Esophagus squamous epithelium (tissue), 5 donors: ENCODE measurements at regions not wholly inside any gene's neighbourhood (a gene's known extent, or its start where the extent isn't known, plus 50 kb on each side); places are given as distances from the start of the nearest gene placed in this dataset.
"Not testable (repeated sequence)": the region's sequence is repeated elsewhere in the genome, so short reads cannot be mapped to it uniquely, and the experiment has no call there.

Experiments used
- DNase-seq: peaks from one replicate; lab custom pipeline; 2025; lab: John Stamatoyannopoulos, UW
- H3K27ac ChIP-seq, 4 donors: fragments of 200-600 bp; sonication (generic); one replicate each; pipeline ENCODE4 v1.5.1; 2016 to 2019; ENCODE audit warnings: mild to moderate bottlenecking in 1 of 4
- H3K27me3 ChIP-seq, 4 donors: fragments of 200-600 bp; sonication (generic); 1 replicate in 3 of 4; 2 replicates in 1 of 4; pipeline versions ENCODE4 v1.5.1 to v1.6.0; 2017 to 2021; ENCODE audit warnings: antibody characterized with exemption in 1 of 4
- H3K36me3 ChIP-seq, 3 donors: fragments of 200-600 bp; sonication (generic); one replicate each; pipeline ENCODE4 v1.5.1; 2016 to 2019
- H3K4me1 ChIP-seq, 3 donors: fragments of 200-600 bp; sonication (generic); one replicate each; pipeline ENCODE4 v1.5.1; 2017 to 2019
- H3K4me3 ChIP-seq, 4 donors: fragments of 200-600 bp; sonication (generic); 1 replicate in 3 of 4; 2 replicates in 1 of 4; pipeline ENCODE4 v1.5.1; 2016 to 2019; ENCODE audit warnings: mild to moderate bottlenecking in 2 of 4, moderate library complexity in 1 of 4
- H3K9me3 ChIP-seq, 3 donors: fragments of 200-600 bp; sonication (generic); one replicate each; pipeline ENCODE4 v1.5.1; 2016 to 2019
- CTCF ChIP-seq, 6 experiments: fragments of 450-650 bp in 4 of 6; fragments of 200-600 bp in 2 of 6; sonication (generic) in 2 of 6; IDR thresholded peaks; one replicate each; pipeline ENCODE4 v1.5.1; 2016 to 2019; ENCODE audit warnings: antibody characterized with exemption in 6 of 6, mild to moderate bottlenecking in 4 of 6, moderate library complexity in 4 of 6
- POLR2A ChIP-seq, 4 donors: fragments of 450-650 bp; IDR thresholded peaks; one replicate each; pipeline ENCODE4 v1.6.1; 2017; ENCODE audit warnings: antibody characterized with exemption in 4 of 4, mild to moderate bottlenecking in 4 of 4, moderate library complexity in 3 of 4
- WGBS, 2 donors: methylation state at CpG; one replicate each; pipeline ENCODE4 v1.1.5; 2018; 5-methylcytosine and 5-hydroxymethylcytosine counted together
- intact Hi-C: fragments of 100-400 bp; cut with DNase I; formaldehyde crosslinking; loops from one replicate; pipeline ENCODE4 v1.15.0; 2022
- donor health status: DM: yes; HTN: yes; CAD: no.

- Histone ChIP-seq H3K4me1 (peaks cover 0 to 15% (median 0%) of the 10 kb centered on the region in 3 donors), H3K36me3 (no peaks in the 10 kb centered on the region), H3K27ac (no peak overlapping the region), H3K4me3 (no peak overlapping the region), H3K27me3 (no peaks in the 10 kb centered on the region), H3K9me3 (peaks cover 0 to 4% (median 0%) of the 10 kb centered on the region in 3 donors)
- WGBS, 2 donors = 65 to 75% methylated on average over 2 to 3 of the region's 3 CpGs
- intact Hi-C loops = no loop called here
- TF ChIP-seq CTCF (IDR thresholded peaks at IDR 0.05) (no peak), POLR2A (IDR thresholded peaks at IDR 0.05) (no peak)
- no peak for DNase-seq
These were observed 263.9 kb downstream of the FAM43A start for GRCh38 chr3:194949592-194949991.

GRCh38 chr3:194950906-194951628 is 265.4 kb downstream of the FAM43A start:
- TF ChIP-seq CTCF (IDR thresholded peaks at IDR 0.05) (no peak), POLR2A (IDR thresholded peaks at IDR 0.05) (no peak)
- Histone ChIP-seq H3K4me1 (peaks cover 0 to 15% (median 0%) of the 10 kb centered on the region in 3 donors), H3K36me3 (no peaks in the 10 kb centered on the region), H3K27me3 (no peaks in the 10 kb centered on the region), H3K9me3 (peaks cover 0 to 4% (median 0%) of the 10 kb centered on the region in 3 donors), H3K27ac (no peak overlapping the region), H3K4me3 (no peak overlapping the region)
- 71 to 73% methylated on average over 15 to 18 of the region's 18 CpGs for WGBS, 2 donors
- intact Hi-C loops = no loop called here
- DNase-seq = no peak

GRCh38 chr3:194951629-194951920 is 265.9 kb downstream of the FAM43A start:
- H3K36me3 ChIP-seq, H3K4me3 ChIP-seq, H3K27me3 ChIP-seq, intact Hi-C loops, DNase-seq, H3K27ac ChIP-seq, H3K9me3 ChIP-seq: not testable (repeated sequence)
- H3K4me1 ChIP-seq = peaks cover 0 to 15% (median 0%) of the 10 kb centered on the region in 3 donors
- 88 to 93% methylated on average over 7 to 9 of the region's 9 CpGs for WGBS, 2 donors

- no peak overlapping the region for H3K4me3 ChIP-seq
- H3K9me3 ChIP-seq = peaks cover 0 to 4% (median 0%) of the 10 kb centered on the region in 3 donors
- H3K36me3 ChIP-seq = no peaks in the 10 kb centered on the region
- TF ChIP-seq CTCF (IDR thresholded peaks at IDR 0.05) (no peak), POLR2A (IDR thresholded peaks at IDR 0.05) (no peak)
- WGBS, 2 donors = 61 to 63% methylated on average over 6 of the region's 6 CpGs
- H3K27me3 ChIP-seq = no peaks in the 10 kb centered on the region
- intact Hi-C loops = no loop called here
- H3K4me1 ChIP-seq = peaks cover 0 to 15% (median 0%) of the 10 kb centered on the region in 3 donors
- H3K27ac ChIP-seq = peak overlapping the region in 1 of 4 donors; percentile 16
- DNase-seq = no peak
These were observed 266.4 kb downstream of the FAM43A start for GRCh38 chr3:194951931-194952582.

DNA sequence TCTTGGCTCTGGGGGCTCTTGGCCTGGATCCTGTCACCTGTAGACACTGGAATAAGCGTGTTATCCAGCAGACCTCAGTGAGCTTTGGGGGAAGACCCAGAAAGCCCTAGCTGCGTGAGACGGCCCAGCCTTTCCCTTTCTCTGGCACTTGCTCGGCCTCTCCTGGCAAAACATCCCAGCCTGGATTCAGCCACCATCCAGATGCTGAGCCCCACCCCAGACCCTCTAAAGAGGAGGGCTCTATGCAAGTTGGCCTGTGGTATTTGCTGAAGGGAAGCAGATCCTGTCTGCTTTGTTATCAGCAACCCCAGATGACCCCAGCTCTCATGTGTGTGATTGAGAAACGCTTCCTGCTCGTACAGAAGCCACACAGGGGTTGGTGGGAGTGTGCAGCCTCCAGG is 267.2 kb downstream of the FAM43A start:
- intact Hi-C loops = no loop called here
- no peak overlapping the region for H3K4me3 ChIP-seq
- peak overlapping the region in 3 of 4 donors; percentile 16 to 26 (median 19) for H3K27ac ChIP-seq
- H3K9me3 ChIP-seq = peaks cover 0 to 3% (median 0%) of the 10 kb centered on the region in 3 donors
- peaks cover 0 to 15% (median 0%) of the 10 kb centered on the region in 3 donors for H3K4me1 ChIP-seq
- no peak for DNase-seq
- no peaks in the 10 kb centered on the region for H3K36me3 ChIP-seq
- no peak for TF ChIP-seq CTCF (IDR thresholded peaks at IDR 0.05)
- TF ChIP-seq POLR2A (IDR thresholded peaks at IDR 0.05) = no peak
- WGBS, 2 donors = 59 to 66% methylated on average over 3 to 6 of the region's 6 CpGs
- no peaks in the 10 kb centered on the region for H3K27me3 ChIP-seq
